GM12878 (cell line): ENCODE measurements at regions not wholly inside any gene's neighbourhood (a gene's known extent, or its start where the extent isn't known, plus 50 kb on each side); places are given as distances from the start of the nearest gene placed in this dataset.

Experiments used
- ATAC-seq: fragments of 200-7000 bp; cut with Tn5 transposase; 3 replicates; pipeline ENCODE4 v1.9.1; 2020; ENCODE audit warnings: mild to moderate bottlenecking, moderate library complexity
- BruUV-seq: library from RNA; stranded (reverse); fragments of 400-500 nt; replicated peaks from 2 replicates; lab custom pipeline; 2021; lab: Mats Ljungman, UMichigan
- CTCF ChIA-PET: fragments of 300-600 bp; sonication (Branson Sonifier 250); formaldehyde crosslinking; extraction: SDS; loops from one replicate; lab custom pipeline; 2021; ENCODE audit warnings: inconsistent platforms; lab: Yijun Ruan, JAX
- POLR2A ChIA-PET: fragments of 350-600 bp; formaldehyde crosslinking; extraction: SDS; loops from one replicate; lab custom pipeline; 2021; ENCODE audit warnings: inconsistent platforms; lab: Charles Lee
- RAD21 ChIA-PET: fragments of 300-600 bp; sonication (Branson Sonifier 250); formaldehyde crosslinking; loops from one replicate; lab custom pipeline; 2023; ENCODE audit warnings: antibody characterized with exemption; ENCODE audit not compliant: unreplicated experiment; lab: Charles Lee
- SMC1A ChIA-PET: fragments of 300-600 bp; sonication (Branson Sonifier 250); formaldehyde crosslinking; loops from one replicate; lab custom pipeline; 2023; ENCODE audit not compliant: unreplicated experiment, uncharacterized antibody; lab: Charles Lee
- DNase-seq: peaks from one replicate; pipeline ENCODE4 v3.0.0-alpha.2; 2011; ENCODE audit warnings: low read depth, low spot score
- FAIRE-seq: peaks from 3 replicates; lab custom pipeline; 2011; peaks lifted over from hg19 to GRCh38; lab: Jason Lieb, UNC
- H2AFZ ChIP-seq: 2 replicates; pipeline ENCODE4 v1.6.0; 2011; ENCODE audit warnings: low read depth, low read length, control low read depth; ENCODE audit not compliant: control insufficient read depth
- H3K27ac ChIP-seq: 2 replicates; pipeline ENCODE4 v1.5.1; 2011; ENCODE audit warnings: control low read depth; ENCODE audit not compliant: control insufficient read depth, insufficient read depth
- H3K27me3 ChIP-seq, 2 experiments: replicated peaks in 1 of 2; 2 replicates each; pipeline versions ENCODE4 v1.6.0 to v1.6.1; 2011; ENCODE audit warnings: low read length in 1 of 2; ENCODE audit not compliant: control insufficient read depth in 2 of 2, insufficient read depth in 2 of 2
- H3K36me3 ChIP-seq, 2 experiments: 2 replicates each; pipeline ENCODE4 v1.5.1; 2011; ENCODE audit warnings: low read length in 1 of 2; ENCODE audit not compliant: control insufficient read depth in 2 of 2, insufficient read depth in 2 of 2
- H3K4me1 ChIP-seq: 2 replicates; pipeline ENCODE4 v1.6.1; 2011; ENCODE audit warnings: mild to moderate bottlenecking, low read length, moderate library complexity, mixed read lengths; ENCODE audit not compliant: control insufficient read depth, insufficient read depth
- H3K4me2 ChIP-seq: 2 replicates; pipeline ENCODE4 v1.6.0; 2011; ENCODE audit warnings: control low read depth; ENCODE audit not compliant: control insufficient read depth, insufficient read depth
- H3K4me3 ChIP-seq: fragments of 200-600 bp; sonication (generic); 2 replicates; pipeline ENCODE4 v1.5.1; 2016
- H3K79me2 ChIP-seq: 2 replicates; pipeline ENCODE4 v1.6.0; 2011; ENCODE audit warnings: low read length; ENCODE audit not compliant: control insufficient read depth, insufficient read depth
- H3K9ac ChIP-seq: 2 replicates; pipeline ENCODE4 v1.8.0; 2011; ENCODE audit warnings: low read length, control low read depth, mixed read lengths; ENCODE audit not compliant: control insufficient read depth, insufficient read depth
- H3K9me3 ChIP-seq: replicated peaks from 3 replicates; pipeline ENCODE4 v1.5.1; 2011; ENCODE audit warnings: mild to moderate bottlenecking, low read length; ENCODE audit not compliant: control insufficient read depth, insufficient read depth
- H4K20me1 ChIP-seq: 2 replicates; pipeline ENCODE4 v1.6.0; 2011; ENCODE audit not compliant: control insufficient read depth, insufficient read depth
- ATF7 ChIP-seq: fragments of 450-650 bp; IDR thresholded peaks from 2 replicates; pipeline ENCODE4 v1.6.1; 2016; ENCODE audit warnings: low read depth, mild to moderate bottlenecking
- CBX5 ChIP-seq: sonication (generic); IDR thresholded peaks from 2 replicates; pipeline ENCODE4 v1.6.1; 2016; ENCODE audit warnings: low read depth, moderate library complexity, mild to moderate bottlenecking, inconsistent platforms
- CHD4 ChIP-seq: fragments of 200-600 bp; sonication (generic); IDR thresholded peaks from 2 replicates; pipeline ENCODE4 v1.6.1; 2016; ENCODE audit warnings: mild to moderate bottlenecking
- EED ChIP-seq: sonication (generic); IDR thresholded peaks from 2 replicates; pipeline ENCODE4 v1.6.1; 2016; ENCODE audit warnings: antibody characterized with exemption, low read depth
- IKZF2 ChIP-seq, 2 experiments: fragments of 450-650 bp; IDR thresholded peaks; 2 replicates each; pipeline ENCODE4 v1.6.1; 2017; ENCODE audit warnings: mild to moderate bottlenecking in 2 of 2, moderate library complexity in 2 of 2
- IRF4 ChIP-seq: IDR thresholded peaks from 2 replicates; pipeline ENCODE4 v1.6.1; 2011; ENCODE audit warnings: low read depth, low read length
- MYC ChIP-seq: IDR thresholded peaks from 2 replicates; pipeline ENCODE4 v1.6.1; 2011; ENCODE audit warnings: mild to moderate bottlenecking, low read length, moderate library complexity, inconsistent platforms; ENCODE audit not compliant: insufficient read depth, insufficient replicate concordance, insufficient read length, severe bottlenecking
- NBN ChIP-seq: fragments of 450-650 bp; IDR thresholded peaks from 2 replicates; pipeline ENCODE4 v1.6.1; 2016
- NFYB ChIP-seq: IDR thresholded peaks from 2 replicates; pipeline ENCODE4 v1.6.1; 2011; ENCODE audit warnings: low read depth, mild to moderate bottlenecking, low read length, improper control_type of control experiment, moderate library complexity; ENCODE audit not compliant: insufficient read depth
- POLR2AphosphoS2 ChIP-seq: IDR thresholded peaks from 2 replicates; pipeline ENCODE4 v1.6.1; 2011; ENCODE audit warnings: low read depth, mild to moderate bottlenecking, low read length, improper control_type of control experiment, moderate library complexity
- RUNX3 ChIP-seq: IDR thresholded peaks from 2 replicates; pipeline ENCODE4 v1.6.1; 2012; ENCODE audit warnings: low read length, inconsistent platforms
- SUPT20H ChIP-seq: IDR thresholded peaks from 2 replicates; pipeline ENCODE4 v1.6.1; 2011; ENCODE audit warnings: low read depth, mild to moderate bottlenecking, low read length, moderate library complexity, borderline replicate concordance; ENCODE audit not compliant: control insufficient read depth
- SUZ12 ChIP-seq: fragments of 200-600 bp; sonication (generic); IDR thresholded peaks from one replicate; pipeline ENCODE4 v1.6.1; 2018; ENCODE audit warnings: antibody characterized with exemption, mild to moderate bottlenecking; ENCODE audit not compliant: unreplicated experiment
- WGBS: methylation state at CpG from one replicate; pipeline ENCODE4 v1.1.6; 2016; ENCODE audit warnings: low lambda C conversion rate; ENCODE audit not compliant: insufficient replicate concordance, insufficient coverage; ENCODE audit errors: missing lambda C conversion rate; 5-methylcytosine and 5-hydroxymethylcytosine counted together
- in situ Hi-C: fragments of 300-500 bp; cut with MboI; formaldehyde crosslinking; loops from 9 replicates; pipeline ENCODE4 v1.14.3; 2018; ENCODE audit warnings: mixed read lengths
- intact Hi-C: fragments of 100-400 bp; cut with micrococcal nuclease; formaldehyde crosslinking; loops from one replicate; pipeline ENCODE4 v1.14.2; 2022; ENCODE audit not compliant: unreplicated experiment
- TF ChIP-seq, protein P1 (sequence below): IDR thresholded peaks from 2 replicates; pipeline ENCODE4 v1.6.1; 2011; ENCODE audit warnings: borderline replicate concordance, low read depth, mild to moderate bottlenecking, moderate library complexity, low read length; ENCODE audit not compliant: insufficient read depth, poor library complexity, severe bottlenecking
- TF ChIP-seq, protein P2 (sequence below): fragments of 450-650 bp; formaldehyde crosslinking; IDR thresholded peaks from 2 replicates; pipeline ENCODE4 v1.4.0; 2020; ENCODE audit warnings: mild to moderate bottlenecking, moderate library complexity

DNA sequence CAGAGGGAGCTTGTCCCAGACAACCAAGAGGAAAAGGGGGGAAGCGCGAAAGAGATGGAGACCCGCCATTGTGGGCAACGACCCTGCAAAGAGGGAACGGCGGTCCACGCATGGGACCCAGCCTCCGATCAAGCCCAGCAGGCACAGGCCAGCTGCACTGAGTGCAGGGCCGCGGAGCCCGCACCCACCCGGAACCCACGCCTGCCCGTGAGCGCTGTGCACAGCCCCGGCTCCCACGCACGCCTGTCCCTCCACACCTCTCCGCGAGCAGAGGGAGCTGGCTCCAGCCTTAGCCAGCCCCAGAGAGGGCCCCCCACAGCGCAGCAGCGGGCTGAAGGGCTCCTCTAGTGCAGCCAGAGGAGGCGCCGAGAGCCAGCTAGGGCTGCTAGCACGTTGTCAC lies 416.5 kb downstream of the DMRTA1 start:
- WGBS = 24% methylated on average over 17 of the region's 25 CpGs
- no peak for FAIRE-seq
- Histone ChIP-seq H3K4me2 (no peak overlapping the region), H4K20me1 (no peaks in the 10 kb centered on the region), H3K4me1 (no peaks in the 10 kb centered on the region), H3K27me3 (no peaks in the 10 kb centered on the region), H3K9me3 (no peaks in the 10 kb centered on the region; the same call in 2 of the 3 replicates), H3K36me3 (no peaks in the 10 kb centered on the region), H3K9ac (no peak overlapping the region), H3K4me3 (no peak overlapping the region), H3K27ac (no peak overlapping the region), H2AFZ (no peak overlapping the region), H3K79me2 (no peaks in the 10 kb centered on the region)
- no peak for ATAC-seq
- intact Hi-C loops = no loop called here
- TF ChIP-seq, protein P1, sequence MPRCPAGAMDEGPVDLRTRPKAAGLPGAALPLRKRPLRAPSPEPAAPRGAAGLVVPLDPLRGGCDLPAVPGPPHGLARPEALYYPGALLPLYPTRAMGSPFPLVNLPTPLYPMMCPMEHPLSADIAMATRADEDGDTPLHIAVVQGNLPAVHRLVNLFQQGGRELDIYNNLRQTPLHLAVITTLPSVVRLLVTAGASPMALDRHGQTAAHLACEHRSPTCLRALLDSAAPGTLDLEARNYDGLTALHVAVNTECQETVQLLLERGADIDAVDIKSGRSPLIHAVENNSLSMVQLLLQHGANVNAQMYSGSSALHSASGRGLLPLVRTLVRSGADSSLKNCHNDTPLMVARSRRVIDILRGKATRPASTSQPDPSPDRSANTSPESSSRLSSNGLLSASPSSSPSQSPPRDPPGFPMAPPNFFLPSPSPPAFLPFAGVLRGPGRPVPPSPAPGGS = no peak
- TF ChIP-seq RUNX3 (no peak), CBX5 (no peak), NBN (no peak), POLR2AphosphoS2 (no peak), IKZF2 (IDR thresholded peaks at IDR 0.05) (no peak), CHD4 (no peak), IRF4 (no peak), EED (no peak), MYC (no peak), ATF7 (no peak), SUPT20H (no peak), SUZ12 (no peak), NFYB (no peak)
- TF ChIP-seq, protein P2, sequence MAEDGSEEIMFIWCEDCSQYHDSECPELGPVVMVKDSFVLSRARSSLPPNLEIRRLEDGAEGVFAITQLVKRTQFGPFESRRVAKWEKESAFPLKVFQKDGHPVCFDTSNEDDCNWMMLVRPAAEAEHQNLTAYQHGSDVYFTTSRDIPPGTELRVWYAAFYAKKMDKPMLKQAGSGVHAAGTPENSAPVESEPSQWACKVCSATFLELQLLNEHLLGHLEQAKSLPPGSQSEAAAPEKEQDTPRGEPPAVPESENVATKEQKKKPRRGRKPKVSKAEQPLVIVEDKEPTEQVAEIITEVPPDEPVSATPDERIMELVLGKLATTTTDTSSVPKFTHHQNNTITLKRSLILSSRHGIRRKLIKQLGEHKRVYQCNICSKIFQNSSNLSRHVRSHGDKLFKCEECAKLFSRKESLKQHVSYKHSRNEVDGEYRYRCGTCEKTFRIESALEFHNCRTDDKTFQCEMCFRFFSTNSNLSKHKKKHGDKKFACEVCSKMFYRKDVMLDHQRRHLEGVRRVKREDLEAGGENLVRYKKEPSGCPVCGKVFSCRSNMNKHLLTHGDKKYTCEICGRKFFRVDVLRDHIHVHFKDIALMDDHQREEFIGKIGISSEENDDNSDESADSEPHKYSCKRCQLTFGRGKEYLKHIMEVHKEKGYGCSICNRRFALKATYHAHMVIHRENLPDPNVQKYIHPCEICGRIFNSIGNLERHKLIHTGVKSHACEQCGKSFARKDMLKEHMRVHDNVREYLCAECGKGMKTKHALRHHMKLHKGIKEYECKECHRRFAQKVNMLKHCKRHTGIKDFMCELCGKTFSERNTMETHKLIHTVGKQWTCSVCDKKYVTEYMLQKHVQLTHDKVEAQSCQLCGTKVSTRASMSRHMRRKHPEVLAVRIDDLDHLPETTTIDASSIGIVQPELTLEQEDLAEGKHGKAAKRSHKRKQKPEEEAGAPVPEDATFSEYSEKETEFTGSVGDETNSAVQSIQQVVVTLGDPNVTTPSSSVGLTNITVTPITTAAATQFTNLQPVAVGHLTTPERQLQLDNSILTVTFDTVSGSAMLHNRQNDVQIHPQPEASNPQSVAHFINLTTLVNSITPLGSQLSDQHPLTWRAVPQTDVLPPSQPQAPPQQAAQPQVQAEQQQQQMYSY (CRISPR knock-in tag) = no peak
- ChIA-PET CTCF (no interaction called here), SMC1A (no interaction called here), POLR2A (no interaction called here), RAD21 (no interaction called here)
- no TSS peak for BruUV-seq
- in situ Hi-C loops = no loop called here
- DNase-seq = no peak
